HG03108 (cell line): ENCODE measurements at regions not wholly inside any gene's neighbourhood (a gene's known extent, or its start where the extent isn't known, plus 50 kb on each side); places are given as distances from the start of the nearest gene placed in this dataset.
A peak's percentile ranks its signal among the peaks of the same experiment; 100 is the strongest.

ENCODE experiments used
- ATAC-seq: cut with Tn5 transposase; IDR thresholded peaks from one replicate; pipeline ENCODE4 v1.9.1; 2021; ENCODE audit warnings: moderate library complexity; ENCODE audit not compliant: unreplicated experiment

DNA sequence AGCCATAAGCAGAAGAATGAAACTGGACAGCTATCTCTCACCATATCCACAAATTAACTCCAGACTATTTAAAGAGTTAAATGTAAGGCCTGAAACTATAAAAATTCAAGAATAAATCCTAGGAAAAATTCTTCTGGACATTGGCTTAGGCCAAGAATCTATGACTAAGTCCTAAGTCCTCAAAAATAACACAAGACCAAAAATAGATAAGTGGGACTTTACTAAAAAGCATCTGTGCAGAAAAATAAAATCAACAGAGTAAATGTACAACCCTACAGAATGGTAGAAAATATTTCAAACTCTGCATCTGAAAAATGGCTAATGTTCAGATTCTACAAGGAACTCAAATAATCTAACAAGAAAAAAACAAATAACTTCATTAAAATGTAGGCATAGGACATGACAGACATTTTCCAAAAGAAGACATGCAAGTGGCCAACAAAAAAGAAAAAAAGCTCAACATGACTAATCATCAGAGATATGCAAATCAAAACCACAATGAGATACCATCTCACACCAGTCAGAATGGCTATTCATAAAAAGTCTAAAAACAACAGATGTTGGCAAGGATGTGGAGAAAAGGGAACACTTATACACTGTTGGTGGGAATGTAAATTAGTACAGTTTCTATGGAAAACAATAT lies 61.0 kb upstream of the PPFIA2 start:
- no peak for ATAC-seq

GRCh38 chr12:81815611-81816010 lies 56.5 kb upstream of the PPFIA2 start:
- no peak for ATAC-seq

GRCh38 chr12:81811778-81812125 lies 52.6 kb upstream of the PPFIA2 start:
- no peak for ATAC-seq

- no peak for ATAC-seq
These were observed 52.1 kb upstream of the PPFIA2 start for GRCh38 chr12:81811061-81811777.

DNA sequence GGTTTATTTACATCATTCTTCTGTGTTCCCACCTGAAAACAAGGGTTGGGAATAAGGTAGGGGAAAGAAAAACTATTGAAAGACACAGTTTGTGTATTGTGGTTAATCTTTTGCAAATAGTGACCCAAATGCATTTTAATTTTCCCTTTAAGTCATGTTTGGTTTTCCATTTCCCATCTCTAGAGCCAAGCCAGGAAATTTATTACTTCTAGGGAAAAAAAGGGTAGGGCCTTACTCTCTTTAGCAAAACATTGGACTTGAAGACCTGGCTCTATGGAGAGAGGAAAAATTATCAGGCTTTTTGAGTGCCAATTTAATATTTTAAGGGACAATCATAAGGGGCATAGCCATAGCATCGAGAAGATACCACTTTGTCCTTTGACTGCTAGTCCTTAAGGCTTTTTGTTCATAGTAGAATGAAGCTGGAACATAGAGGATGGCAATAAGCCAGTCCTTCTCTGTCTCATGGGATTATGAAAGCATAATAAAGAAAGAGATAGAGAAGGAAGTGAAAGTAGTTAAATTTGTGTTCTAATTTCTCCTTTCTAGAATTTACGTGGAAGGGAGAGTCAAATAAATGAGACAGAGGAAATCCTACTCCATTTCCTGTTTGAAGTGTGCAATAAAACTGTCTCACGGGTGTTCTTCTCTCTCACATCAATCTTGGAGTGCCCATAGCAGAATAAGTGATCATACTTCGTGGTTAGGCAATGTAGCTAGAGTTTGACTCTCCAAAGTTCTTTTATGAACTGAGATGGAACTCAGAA lies 50.9 kb upstream of the PPFIA2 start:
- ATAC-seq = peak; percentile 58

- no peak for ATAC-seq
These were observed 50.1 kb upstream of the PPFIA2 start for GRCh38 chr12:81809113-81809777.
